ENCODE measurements at regions not wholly inside any gene's neighbourhood (a gene's known extent, or its start where the extent isn't known, plus 50 kb on each side); places are given as distances from the start of the nearest gene placed in this dataset.
"Not testable (repeated sequence)": the region's sequence is repeated elsewhere in the genome, so short reads cannot be mapped to it uniquely, and the experiment has no call there.

- TF ChIP-seq CTCF (IDR thresholded peaks at IDR 0.05), result no peak
- no peak for TF ChIP-seq POLR2A (IDR thresholded peaks at IDR 0.05)
- H3K4me3 ChIP-seq (ENCODE audit: low read depth, poor library complexity, severe bottlenecking), result no peak overlapping the region
- DNase-seq (ENCODE audit: low spot score in 2 of 2), result no peak
- intact Hi-C loops (cut with DNase I; ENCODE audit: low total_unique reads), result no loop called here
Observed at GRCh38 chr4:75137302-75137701, 204.4 kb downstream of the PARM1 start.

GRCh38 chr4:75135068-75135825 is 202.3 kb downstream of the PARM1 start:
- 69 to 75% methylated on average over 5 of the region's 5 CpGs for whole genome bisulfite sequencing, 2 donors
- intact Hi-C loops (cut with DNase I; ENCODE audit: low total_unique reads), result no loop called here
- TF ChIP-seq POLR2A (IDR thresholded peaks at IDR 0.05) (no peak), CTCF (IDR thresholded peaks at IDR 0.05) (no peak)

GRCh38 chr4:75126870-75127269 is 194.0 kb downstream of the PARM1 start:
- 41 to 62% methylated on average over 8 to 21 of the region's 21 CpGs for WGBS, 2 donors
- DNase-seq (ENCODE audit: low spot score in 2 of 2); intact Hi-C loops (cut with DNase I; ENCODE audit: low total_unique reads); H3K4me3 ChIP-seq (ENCODE audit: low read depth, poor library complexity, severe bottlenecking): not testable (repeated sequence)

More at GRCh38 chr4:75135068-75135825, 202.3 kb downstream of the PARM1 start:
- H3K4me3 ChIP-seq (ENCODE audit: low read depth, poor library complexity, severe bottlenecking), result no peak overlapping the region
- DNase-seq (ENCODE audit: low spot score in 2 of 2), result no peak

GRCh38 chr4:75126058-75126457 is 193.1 kb downstream of the PARM1 start:
- intact Hi-C loops (cut with DNase I; ENCODE audit: low total_unique reads), result no loop called here
- TF ChIP-seq CTCF (IDR thresholded peaks at IDR 0.05) (no peak), POLR2A (IDR thresholded peaks at IDR 0.05) (no peak)
- H3K4me3 ChIP-seq (ENCODE audit: low read depth, poor library complexity, severe bottlenecking), result no peak overlapping the region
- no peak for DNase-seq (ENCODE audit: low spot score in 2 of 2)

GRCh38 chr4:75122424-75123014 is 189.6 kb downstream of the PARM1 start:
- no peak overlapping the region for H3K4me3 ChIP-seq (ENCODE audit: low read depth, poor library complexity, severe bottlenecking)
- no peak for DNase-seq (ENCODE audit: low spot score in 2 of 2)
- intact Hi-C loops (cut with DNase I; ENCODE audit: low total_unique reads), result no loop called here
- TF ChIP-seq CTCF (IDR thresholded peaks at IDR 0.05), result no peak
- TF ChIP-seq POLR2A (IDR thresholded peaks at IDR 0.05), result no peak

GRCh38 chr4:75118739-75119138 is 185.8 kb downstream of the PARM1 start:
- no peak overlapping the region for H3K4me3 ChIP-seq (ENCODE audit: low read depth, poor library complexity, severe bottlenecking)
- 88% methylated on average over 4 of the region's 4 CpGs for WGBS, 2 donors
- intact Hi-C loops (cut with DNase I; ENCODE audit: low total_unique reads), result no loop called here
- no peak for TF ChIP-seq CTCF (IDR thresholded peaks at IDR 0.05)
- no peak for TF ChIP-seq POLR2A (IDR thresholded peaks at IDR 0.05)
- DNase-seq (ENCODE audit: low spot score in 2 of 2), result no peak

Data from lower leg skin (tissue), 4 donors.